ENCODE measurements at regions not wholly inside any gene's neighbourhood (a gene's known extent, or its start where the extent isn't known, plus 50 kb on each side); places are given as distances from the start of the nearest gene placed in this dataset.

- Histone ChIP-seq H3K9me3 (no peaks in the 10 kb centered on the region), H3K27me3 (no peaks in the 10 kb centered on the region), H3K4me3 (no peak overlapping the region), H3K4me1 (peaks cover 0 to 19% (median 3%) of the 10 kb centered on the region in 4 donors), H3K27ac (replicated peaks in 1 of 4) (no peak overlapping the region), H3K36me3 (no peaks in the 10 kb centered on the region)
- DNase-seq (ENCODE audit: extremely low spot score), result no peak
- WGBS, result 97% methylated on average over 10 of the region's 10 CpGs
- TF ChIP-seq EP300 (IDR thresholded peaks at IDR 0.05), result no peak
- TF ChIP-seq POLR2AphosphoS5 (IDR thresholded peaks at IDR 0.05), result no peak
- no peak for TF ChIP-seq POLR2A (IDR thresholded peaks at IDR 0.05; ENCODE audit: low read depth)
- no peak for TF ChIP-seq CTCF (IDR thresholded peaks at IDR 0.05)
- intact Hi-C loops (cut with DNase I), result no loop called here
These were observed 501.0 kb upstream of the SETBP1 start for GRCh38 chr18:44179693-44180092.

- intact Hi-C loops (cut with DNase I), result no loop called here
- H3K9me3 ChIP-seq, result no peaks in the 10 kb centered on the region
- DNase-seq (ENCODE audit: extremely low spot score), result no peak
- peak in 1 of 2 donors; percentile 20 for TF ChIP-seq POLR2AphosphoS5 (IDR thresholded peaks at IDR 0.05)
- TF ChIP-seq EP300 (IDR thresholded peaks at IDR 0.05), result no peak
- no peaks in the 10 kb centered on the region for H3K36me3 ChIP-seq
- H3K4me3 ChIP-seq, result no peak overlapping the region
- H3K27me3 ChIP-seq, result no peaks in the 10 kb centered on the region
- H3K27ac ChIP-seq (replicated peaks in 1 of 4), result no peak overlapping the region
- WGBS, result 83% methylated on average over 1 of the region's 1 CpG
- H3K4me1 ChIP-seq, result peaks cover 0 to 19% (median 3%) of the 10 kb centered on the region in 4 donors
These were observed 500.0 kb upstream of the SETBP1 start for GRCh38 chr18:44180683-44181082.

- Histone ChIP-seq H3K4me3 (no peak overlapping the region), H3K4me1 (peaks cover 0 to 19% (median 3%) of the 10 kb centered on the region in 4 donors), H3K9me3 (no peaks in the 10 kb centered on the region), H3K27ac (replicated peaks in 1 of 4) (no peak overlapping the region), H3K27me3 (no peaks in the 10 kb centered on the region), H3K36me3 (no peaks in the 10 kb centered on the region)
- WGBS, result 86% methylated on average over 3 of the region's 3 CpGs
- TF ChIP-seq POLR2AphosphoS5 (IDR thresholded peaks at IDR 0.05) (no peak), CTCF (IDR thresholded peaks at IDR 0.05) (no peak), EP300 (IDR thresholded peaks at IDR 0.05) (no peak), POLR2A (IDR thresholded peaks at IDR 0.05; ENCODE audit: low read depth) (no peak)
- intact Hi-C loops (cut with DNase I), result no loop called here
- no peak for DNase-seq (ENCODE audit: extremely low spot score)
These were observed 498.5 kb upstream of the SETBP1 start for GRCh38 chr18:44181951-44182747.

- Histone ChIP-seq H3K9me3 (no peaks in the 10 kb centered on the region), H3K27ac (replicated peaks in 1 of 4) (no peak overlapping the region), H3K27me3 (no peaks in the 10 kb centered on the region), H3K4me1 (peaks cover 0 to 17% (median 3%) of the 10 kb centered on the region in 4 donors), H3K4me3 (no peak overlapping the region), H3K36me3 (no peaks in the 10 kb centered on the region)
- intact Hi-C loops (cut with DNase I), result no loop called here
- 89% methylated on average over 3 of the region's 3 CpGs for WGBS
- TF ChIP-seq EP300 (IDR thresholded peaks at IDR 0.05) (no peak), POLR2AphosphoS5 (IDR thresholded peaks at IDR 0.05) (no peak), CTCF (IDR thresholded peaks at IDR 0.05) (no peak), POLR2A (IDR thresholded peaks at IDR 0.05; ENCODE audit: low read depth) (no peak)
- no peak for DNase-seq (ENCODE audit: extremely low spot score)
These were observed 494.7 kb upstream of the SETBP1 start for GRCh38 chr18:44186001-44186400.

GRCh38 chr18:44187090-44187489 is 493.6 kb upstream of the SETBP1 start:
- H3K4me3 ChIP-seq, result no peak overlapping the region
- no peaks in the 10 kb centered on the region for H3K36me3 ChIP-seq
- intact Hi-C loops (cut with DNase I), result no loop called here
- no peak overlapping the region for H3K27ac ChIP-seq (replicated peaks in 1 of 4)
- H3K27me3 ChIP-seq, result no peaks in the 10 kb centered on the region
- H3K4me1 ChIP-seq, result peaks cover 0 to 6% (median under 1%) of the 10 kb centered on the region in 4 donors
- WGBS, result 97% methylated on average over 2 of the region's 2 CpGs
- no peaks in the 10 kb centered on the region for H3K9me3 ChIP-seq
- no peak for TF ChIP-seq POLR2A (IDR thresholded peaks at IDR 0.05; ENCODE audit: low read depth)
- TF ChIP-seq CTCF (IDR thresholded peaks at IDR 0.05), result no peak
- no peak for TF ChIP-seq EP300 (IDR thresholded peaks at IDR 0.05)
- TF ChIP-seq POLR2AphosphoS5 (IDR thresholded peaks at IDR 0.05), result no peak
- DNase-seq (ENCODE audit: extremely low spot score), result no peak
